COLO668 (cell line): ENCODE measurements at regions not wholly inside any gene's neighbourhood (a gene's known extent, or its start where the extent isn't known, plus 50 kb on each side); places are given as distances from the start of the nearest gene placed in this dataset.

Experiments used
- DNase-seq: peaks from one replicate; lab custom pipeline; 2025; ENCODE audit not compliant: unreplicated experiment; lab: John Stamatoyannopoulos, UW

- DNase-seq, result peak; percentile 77
These were observed 55.6 kb upstream of the PPP2R5C start for GRCh38 chr14:101705733-101706508.

- no peak for DNase-seq
These were observed 54.9 kb upstream of the PPP2R5C start for GRCh38 chr14:101706509-101707067.

GRCh38 chr14:101707068-101707842 lies 54.3 kb upstream of the PPP2R5C start:
- peak; percentile 53 for DNase-seq

GRCh38 chr14:101707863-101708620 lies 53.5 kb upstream of the PPP2R5C start:
- DNase-seq, result no peak

GRCh38 chr14:101708853-101709532 lies 52.5 kb upstream of the PPP2R5C start:
- DNase-seq, result no peak

- DNase-seq, result no peak
These were observed 52.0 kb upstream of the PPP2R5C start for GRCh38 chr14:101709533-101709881.

DNA sequence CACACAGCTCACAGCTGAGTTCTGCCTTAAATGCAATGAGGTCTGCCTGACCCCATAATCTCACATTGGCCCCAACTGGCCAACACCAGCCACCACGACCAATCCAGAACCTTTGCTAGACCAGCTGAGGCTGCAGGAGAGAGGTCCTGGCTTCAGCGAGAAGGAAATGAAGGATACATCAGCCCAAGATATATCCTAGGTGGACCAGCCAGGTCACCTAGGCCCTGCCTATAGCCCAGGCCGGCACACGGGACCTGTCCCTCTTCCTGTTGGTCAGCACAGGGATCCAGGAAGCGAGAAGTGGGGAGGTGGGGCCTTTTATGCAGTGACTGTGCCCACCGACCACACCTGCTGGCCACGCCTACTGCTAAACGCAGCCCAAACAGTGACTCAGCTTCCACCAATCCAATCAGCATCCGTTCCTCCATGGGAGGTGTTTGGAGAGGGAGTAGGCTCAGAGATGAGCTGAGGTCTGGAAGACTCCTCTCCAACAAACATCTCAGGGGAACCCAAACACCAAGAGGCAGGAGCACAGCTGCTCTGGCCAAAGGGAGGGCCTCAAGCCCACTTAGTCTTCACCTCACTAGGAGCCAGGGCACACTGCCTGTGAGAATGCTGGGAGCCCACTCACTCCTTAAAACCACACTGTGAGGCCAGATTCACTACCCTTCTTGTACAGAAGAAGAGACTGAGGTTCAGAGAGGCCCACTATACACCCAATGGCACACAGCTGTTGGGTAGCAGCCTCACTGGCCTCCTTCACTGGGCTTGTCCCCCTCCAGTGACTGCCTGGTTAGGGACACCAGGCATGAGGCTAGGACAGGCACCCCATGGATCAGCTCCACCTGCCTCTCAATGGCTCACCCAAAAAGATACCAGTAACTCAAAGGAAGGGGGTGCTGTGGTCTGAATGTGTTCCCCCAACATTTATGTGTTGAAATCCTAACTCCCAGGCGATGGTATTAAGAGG lies 51.3 kb upstream of the PPP2R5C start:
- DNase-seq, result no peak

- DNase-seq, result no peak
These were observed 50.3 kb upstream of the PPP2R5C start for GRCh38 chr14:101711041-101711856.
